HEK293 (cell line): ENCODE measurements at regions not wholly inside any gene's neighbourhood (a gene's known extent, or its start where the extent isn't known, plus 50 kb on each side); places are given as distances from the start of the nearest gene placed in this dataset.

ENCODE experiments used
- INSM2 ChIP-seq: fragments of 450-650 bp; formaldehyde crosslinking; IDR thresholded peaks from 2 replicates; pipeline ENCODE4 v1.5.1; 2016; ENCODE audit warnings: missing biosample characterization, missing genetic modification characterization
- ZBTB8A ChIP-seq: fragments of 450-650 bp; formaldehyde crosslinking; IDR thresholded peaks from 2 replicates; pipeline ENCODE4 v1.5.1; 2016; ENCODE audit warnings: missing biosample characterization, missing genetic modification characterization
- ZNF292 ChIP-seq: fragments of 450-650 bp; formaldehyde crosslinking; IDR thresholded peaks from 2 replicates; pipeline ENCODE4 v1.5.1; 2016; ENCODE audit warnings: low read depth, missing biosample characterization, missing genetic modification characterization, borderline replicate concordance

GRCh38 chr3:168424059-168424734 is 328.5 kb upstream of the GOLIM4 start:
- TF ChIP-seq INSM2 (tag by site-specific recombination) (no peak), ZBTB8A (tag by site-specific recombination) (no peak), ZNF292 (tag by site-specific recombination) (no peak)
